ENCODE measurements at regions not wholly inside any gene's neighbourhood (a gene's known extent, or its start where the extent isn't known, plus 50 kb on each side); places are given as distances from the start of the nearest gene placed in this dataset.

DNA sequence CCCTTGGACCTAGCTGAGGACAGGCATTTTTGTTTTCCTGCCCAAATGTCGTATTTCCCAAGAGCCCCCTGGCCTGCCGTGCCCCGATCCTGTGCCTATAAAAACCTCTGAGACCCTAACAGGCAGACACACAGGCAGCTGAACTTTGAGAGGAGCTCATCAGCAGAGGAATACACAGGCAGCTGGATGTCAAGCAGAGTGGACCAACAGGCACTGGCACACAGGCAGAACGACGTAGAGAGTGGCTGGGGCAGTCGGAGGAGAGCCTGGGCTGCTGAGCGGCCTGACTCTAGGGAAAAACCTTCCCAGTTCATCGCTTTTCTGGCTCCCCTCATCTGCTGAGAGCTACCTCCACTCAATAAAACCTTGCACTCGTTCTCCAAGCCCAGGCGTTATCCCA, 896.1 kb downstream of the PCDH18 start:
- Mint-ChIP-seq H3K4me1 (peaks cover 5% of the 10 kb centered on the region), H3K9me3 (no peaks in the 10 kb centered on the region), H3K4me3 (no peak overlapping the region), H3K27ac (no peak overlapping the region), H3K36me3 (ENCODE audit: low read depth) (no peaks in the 10 kb centered on the region), H3K27me3 (ENCODE audit: low read depth, poor library complexity) (no peaks in the 10 kb centered on the region)
- no peak for DNase-seq
- TF ChIP-seq, protein P1, sequence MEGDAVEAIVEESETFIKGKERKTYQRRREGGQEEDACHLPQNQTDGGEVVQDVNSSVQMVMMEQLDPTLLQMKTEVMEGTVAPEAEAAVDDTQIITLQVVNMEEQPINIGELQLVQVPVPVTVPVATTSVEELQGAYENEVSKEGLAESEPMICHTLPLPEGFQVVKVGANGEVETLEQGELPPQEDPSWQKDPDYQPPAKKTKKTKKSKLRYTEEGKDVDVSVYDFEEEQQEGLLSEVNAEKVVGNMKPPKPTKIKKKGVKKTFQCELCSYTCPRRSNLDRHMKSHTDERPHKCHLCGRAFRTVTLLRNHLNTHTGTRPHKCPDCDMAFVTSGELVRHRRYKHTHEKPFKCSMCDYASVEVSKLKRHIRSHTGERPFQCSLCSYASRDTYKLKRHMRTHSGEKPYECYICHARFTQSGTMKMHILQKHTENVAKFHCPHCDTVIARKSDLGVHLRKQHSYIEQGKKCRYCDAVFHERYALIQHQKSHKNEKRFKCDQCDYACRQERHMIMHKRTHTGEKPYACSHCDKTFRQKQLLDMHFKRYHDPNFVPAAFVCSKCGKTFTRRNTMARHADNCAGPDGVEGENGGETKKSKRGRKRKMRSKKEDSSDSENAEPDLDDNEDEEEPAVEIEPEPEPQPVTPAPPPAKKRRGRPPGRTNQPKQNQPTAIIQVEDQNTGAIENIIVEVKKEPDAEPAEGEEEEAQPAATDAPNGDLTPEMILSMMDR (IDR thresholded peaks at IDR 0.05), result no peak

GRCh38 chr4:136634121-136634520, 898.2 kb downstream of the PCDH18 start:
- Mint-ChIP-seq H3K4me1 (peaks cover 5% of the 10 kb centered on the region), H3K27me3 (ENCODE audit: low read depth, poor library complexity) (no peaks in the 10 kb centered on the region)
- TF ChIP-seq, protein P1 (IDR thresholded peaks at IDR 0.05), result no peak

GRCh38 chr4:136599890-136600289, 932.4 kb downstream of the PCDH18 start:
- TF ChIP-seq, protein P1 (IDR thresholded peaks at IDR 0.05), result no peak
- no peak overlapping the region for H3K27ac Mint-ChIP-seq
- no peaks in the 10 kb centered on the region for H3K36me3 Mint-ChIP-seq (ENCODE audit: low read depth)
- H3K27me3 Mint-ChIP-seq (ENCODE audit: low read depth, poor library complexity), result no peaks in the 10 kb centered on the region
- H3K9me3 Mint-ChIP-seq, result peaks cover 7% of the 10 kb centered on the region
- no peak for DNase-seq
- no peak overlapping the region for H3K4me3 Mint-ChIP-seq
- H3K4me1 Mint-ChIP-seq, result no peaks in the 10 kb centered on the region

More at GRCh38 chr4:136634121-136634520, 898.2 kb downstream of the PCDH18 start:
- DNase-seq, result no peak
- no peak overlapping the region for H3K27ac Mint-ChIP-seq
- H3K9me3 Mint-ChIP-seq, result no peaks in the 10 kb centered on the region
- H3K36me3 Mint-ChIP-seq (ENCODE audit: low read depth), result no peaks in the 10 kb centered on the region
- no peak overlapping the region for H3K4me3 Mint-ChIP-seq

- no peaks in the 10 kb centered on the region for H3K4me1 Mint-ChIP-seq
- H3K4me3 Mint-ChIP-seq, result no peak overlapping the region
- no peak for DNase-seq
- H3K36me3 Mint-ChIP-seq (ENCODE audit: low read depth), result no peaks in the 10 kb centered on the region
- H3K27me3 Mint-ChIP-seq (ENCODE audit: low read depth, poor library complexity), result no peaks in the 10 kb centered on the region
- no peaks in the 10 kb centered on the region for H3K9me3 Mint-ChIP-seq
- TF ChIP-seq, protein P1 (IDR thresholded peaks at IDR 0.05), result no peak
- no peak overlapping the region for H3K27ac Mint-ChIP-seq
Observed at GRCh38 chr4:136590440-136590839, 941.9 kb downstream of the PCDH18 start.

GRCh38 chr4:136583567-136583966, 948.7 kb downstream of the PCDH18 start:
- H3K27me3 Mint-ChIP-seq (ENCODE audit: low read depth, poor library complexity), result peaks cover 3% of the 10 kb centered on the region
- no peaks in the 10 kb centered on the region for H3K9me3 Mint-ChIP-seq
- TF ChIP-seq, protein P1 (IDR thresholded peaks at IDR 0.05), result no peak
- H3K4me1 Mint-ChIP-seq, result no peaks in the 10 kb centered on the region
- H3K36me3 Mint-ChIP-seq (ENCODE audit: low read depth), result no peaks in the 10 kb centered on the region
- no peak for DNase-seq
- H3K27ac Mint-ChIP-seq, result no peak overlapping the region
- no peak overlapping the region for H3K4me3 Mint-ChIP-seq

DNA sequence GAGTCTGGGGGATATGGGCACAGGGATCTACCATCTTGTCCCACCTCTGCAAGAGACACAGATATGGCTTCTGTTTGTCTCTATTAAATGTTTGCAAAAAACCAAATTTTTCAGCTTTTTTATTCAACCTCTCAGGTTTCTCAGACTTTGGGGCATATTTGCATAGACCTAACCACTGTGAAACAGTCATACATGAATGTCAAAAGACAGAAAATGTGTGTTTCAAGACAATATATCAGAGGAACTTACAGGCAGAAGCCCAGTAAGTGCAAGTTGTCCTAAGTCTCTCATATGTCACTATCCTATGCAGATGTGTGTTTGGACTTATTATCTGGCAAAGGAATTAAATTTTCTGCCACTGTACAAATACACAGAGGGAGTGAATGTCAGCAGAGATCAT, 951.2 kb downstream of the PCDH18 start:
- TF ChIP-seq, protein P1 (IDR thresholded peaks at IDR 0.05), result no peak
- Mint-ChIP-seq H3K9me3 (no peaks in the 10 kb centered on the region), H3K27ac (no peak overlapping the region), H3K36me3 (ENCODE audit: low read depth) (no peaks in the 10 kb centered on the region), H3K4me3 (no peak overlapping the region), H3K27me3 (ENCODE audit: low read depth, poor library complexity) (peaks cover 3% of the 10 kb centered on the region), H3K4me1 (no peaks in the 10 kb centered on the region)
- DNase-seq, result no peak

All from nephron progenitor cell (in vitro differentiated cells).